Kasumi-1 (cell line): ENCODE measurements at regions not wholly inside any gene's neighbourhood (a gene's known extent, or its start where the extent isn't known, plus 50 kb on each side); places are given as distances from the start of the nearest gene placed in this dataset.
"Not testable (repeated sequence)": the region's sequence is repeated elsewhere in the genome, so short reads cannot be mapped to it uniquely, and the experiment has no call there.

Experiments used
- DNase-seq, 2 experiments: peaks; one replicate each; lab custom pipeline; 2025; lab: John Stamatoyannopoulos, UW

GRCh38 chr17:74141612-74142011 is 61.9 kb upstream of the RPL38 start:
- no peak for DNase-seq

GRCh38 chr17:74143318-74143717 is 60.2 kb upstream of the RPL38 start:
- DNase-seq, result not testable (repeated sequence)

GRCh38 chr17:74145756-74146155 is 57.7 kb upstream of the RPL38 start:
- no peak for DNase-seq

GRCh38 chr17:74146196-74146595 is 57.3 kb upstream of the RPL38 start:
- no peak for DNase-seq

- DNase-seq, result no peak
Observed at GRCh38 chr17:74147056-74147835, 56.2 kb upstream of the RPL38 start.

- no peak for DNase-seq
Observed at GRCh38 chr17:74147966-74148365, 55.5 kb upstream of the RPL38 start.

GRCh38 chr17:74148446-74148845 is 55.0 kb upstream of the RPL38 start:
- no peak for DNase-seq

GRCh38 chr17:74148901-74149596 is 54.4 kb upstream of the RPL38 start:
- no peak for DNase-seq

GRCh38 chr17:74149597-74150427 is 53.7 kb upstream of the RPL38 start:
- DNase-seq, result no peak

- no peak for DNase-seq
Observed at GRCh38 chr17:74150428-74151025, 53.0 kb upstream of the RPL38 start.

GRCh38 chr17:74151551-74152315 is 51.7 kb upstream of the RPL38 start:
- no peak for DNase-seq

GRCh38 chr17:74152591-74153455 is 50.7 kb upstream of the RPL38 start:
- no peak for DNase-seq

GRCh38 chr17:74153456-74153810 is 50.0 kb upstream of the RPL38 start:
- DNase-seq, result no peak
